ENCODE measurements at regions not wholly inside any gene's neighbourhood (a gene's known extent, or its start where the extent isn't known, plus 50 kb on each side); places are given as distances from the start of the nearest gene placed in this dataset.

- TF ChIP-seq FOXK2 (IDR thresholded peaks at IDR 0.05) = no peak
- no peak for TF ChIP-seq SUZ12 (IDR thresholded peaks at IDR 0.05)
- no peak for TF ChIP-seq TARDBP (IDR thresholded peaks at IDR 0.05)
- TF ChIP-seq ARNT (IDR thresholded peaks at IDR 0.05) = no peak
- no peak for TF ChIP-seq SP1 (IDR thresholded peaks at IDR 0.05)
- no peak for TF ChIP-seq BHLHE40 (IDR thresholded peaks at IDR 0.05; ENCODE audit: borderline replicate concordance)
- no peak for TF ChIP-seq ZNF384 (IDR thresholded peaks at IDR 0.05)
- no peak for TF ChIP-seq FOXM1 (IDR thresholded peaks at IDR 0.05; ENCODE audit: borderline replicate concordance)
- TF ChIP-seq NFRKB (IDR thresholded peaks at IDR 0.05) = no peak
- TF ChIP-seq PKNOX1 (IDR thresholded peaks at IDR 0.05) = no peak
Observed at GRCh38 chr1:69213644-69214043, 354.1 kb upstream of the LRRC7 start.

All from HEK293T (cell line).